ENCODE measurements at regions not wholly inside any gene's neighbourhood (a gene's known extent, or its start where the extent isn't known, plus 50 kb on each side); places are given as distances from the start of the nearest gene placed in this dataset.

DNA sequence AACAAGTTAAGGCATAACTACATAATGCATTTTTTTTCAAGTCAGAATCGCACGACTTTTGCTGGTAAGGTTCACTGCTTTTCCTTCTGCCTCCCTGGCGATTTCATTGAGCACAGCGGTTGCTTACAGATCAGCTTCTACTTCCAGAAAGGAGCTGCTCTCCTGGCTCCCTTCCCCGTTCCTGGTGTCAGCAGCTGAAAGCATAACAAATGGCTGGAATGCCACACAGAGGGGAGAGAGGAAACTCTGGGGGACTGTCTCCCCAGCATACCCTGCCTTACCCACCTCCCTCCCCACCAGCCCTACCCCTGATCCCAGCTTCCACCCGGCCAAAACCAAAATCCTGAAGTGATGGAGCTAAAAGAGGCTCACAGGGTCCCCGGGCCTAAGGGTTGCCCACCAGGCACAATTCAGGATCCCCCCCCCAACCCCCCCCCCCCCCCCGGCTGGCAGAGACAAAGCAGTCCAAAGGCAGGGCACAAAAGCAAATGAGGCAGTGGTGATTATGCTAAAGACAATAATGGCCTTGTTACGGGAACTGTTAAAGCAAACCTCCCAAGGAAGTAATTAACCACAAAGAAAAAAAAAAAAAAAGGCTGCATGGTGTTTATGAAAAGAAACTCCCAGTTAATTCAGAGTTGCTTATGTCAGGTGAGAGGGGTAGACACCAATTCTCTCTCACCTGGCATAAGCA, 126.1 kb upstream of the WWC1 start:
- Mint-ChIP-seq H3K4me1 (peaks cover 42% of the 10 kb centered on the region), H3K27me3 (ENCODE audit: insufficient read depth) (no peaks in the 10 kb centered on the region), H3K27ac (no peak overlapping the region), H3K9me3 (no peaks in the 10 kb centered on the region), H3K4me3 (no peak overlapping the region), H3K36me3 (ENCODE audit: low read depth) (no peaks in the 10 kb centered on the region)
- H3K27me3 ChIP-seq (ENCODE audit: control insufficient read depth, insufficient read depth, low read length, poor library complexity, severe bottlenecking): no peaks in the 10 kb centered on the region
- H3K4me3 ChIP-seq (ENCODE audit: low read length): no peak overlapping the region
- no peaks in the 10 kb centered on the region for H3K4me1 ChIP-seq (ENCODE audit: control insufficient read depth, insufficient read depth, low read length)
- H3K9ac ChIP-seq (ENCODE audit: extremely low read depth, low read length, poor library complexity, severe bottlenecking): no peak overlapping the region
- no peak for TF ChIP-seq CTCF (conservative IDR thresholded peaks at IDR 0.05)
- 35 to 41% methylated on average over 2 to 6 of the region's 9 CpGs for WGBS, 2 experiments (ENCODE audit: insufficient coverage in 1 of 2, insufficient read length in 1 of 2)
- H3K9me3 ChIP-seq (ENCODE audit: control insufficient read depth, low read length): no peaks in the 10 kb centered on the region
- DNase-seq: peak; percentile 75
- no peaks in the 10 kb centered on the region for H3K36me3 ChIP-seq (ENCODE audit: control insufficient read depth, insufficient read depth, low read length)
- peak overlapping the region; percentile 63 for H3K27ac ChIP-seq (ENCODE audit: low read depth, low read length)

DNA sequence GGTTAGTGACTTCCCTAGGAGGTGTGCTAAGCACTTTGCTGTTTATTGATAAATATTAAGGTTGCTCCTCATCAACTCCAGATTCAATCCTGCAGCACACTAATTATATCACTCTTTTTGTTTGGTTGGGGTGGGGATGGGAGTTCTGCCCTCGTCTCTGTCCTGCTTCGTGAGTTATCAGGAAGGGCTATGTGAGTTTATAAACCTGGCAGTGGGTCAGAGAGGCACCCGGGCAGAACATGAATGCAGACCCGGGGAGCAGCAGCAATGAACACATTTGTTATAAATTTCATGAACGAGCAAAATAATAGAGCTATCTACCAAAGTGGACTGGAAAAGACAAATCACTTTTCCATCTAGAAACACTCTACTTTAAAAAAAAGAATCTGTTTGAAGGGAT, 125.5 kb upstream of the WWC1 start:
- Mint-ChIP-seq H3K27ac (no peak overlapping the region), H3K27me3 (ENCODE audit: insufficient read depth) (no peaks in the 10 kb centered on the region), H3K4me1 (peaks cover 42% of the 10 kb centered on the region), H3K36me3 (ENCODE audit: low read depth) (no peaks in the 10 kb centered on the region), H3K4me3 (no peak overlapping the region), H3K9me3 (no peaks in the 10 kb centered on the region)
- H3K4me1 ChIP-seq (ENCODE audit: control insufficient read depth, insufficient read depth, low read length): no peaks in the 10 kb centered on the region
- no peak overlapping the region for H3K27ac ChIP-seq (ENCODE audit: low read depth, low read length)
- no peaks in the 10 kb centered on the region for H3K27me3 ChIP-seq (ENCODE audit: control insufficient read depth, insufficient read depth, low read length, poor library complexity, severe bottlenecking)
- H3K36me3 ChIP-seq (ENCODE audit: control insufficient read depth, insufficient read depth, low read length): no peaks in the 10 kb centered on the region
- DNase-seq: no peak
- no peaks in the 10 kb centered on the region for H3K9me3 ChIP-seq (ENCODE audit: control insufficient read depth, low read length)
- TF ChIP-seq CTCF (conservative IDR thresholded peaks at IDR 0.05): no peak
- 70 to 82% methylated on average over 4 to 5 of the region's 5 CpGs for WGBS, 2 experiments (ENCODE audit: insufficient coverage in 1 of 2, insufficient read length in 1 of 2)
- H3K4me3 ChIP-seq (ENCODE audit: low read length): no peak overlapping the region
- no peak overlapping the region for H3K9ac ChIP-seq (ENCODE audit: extremely low read depth, low read length, poor library complexity, severe bottlenecking)

DNA sequence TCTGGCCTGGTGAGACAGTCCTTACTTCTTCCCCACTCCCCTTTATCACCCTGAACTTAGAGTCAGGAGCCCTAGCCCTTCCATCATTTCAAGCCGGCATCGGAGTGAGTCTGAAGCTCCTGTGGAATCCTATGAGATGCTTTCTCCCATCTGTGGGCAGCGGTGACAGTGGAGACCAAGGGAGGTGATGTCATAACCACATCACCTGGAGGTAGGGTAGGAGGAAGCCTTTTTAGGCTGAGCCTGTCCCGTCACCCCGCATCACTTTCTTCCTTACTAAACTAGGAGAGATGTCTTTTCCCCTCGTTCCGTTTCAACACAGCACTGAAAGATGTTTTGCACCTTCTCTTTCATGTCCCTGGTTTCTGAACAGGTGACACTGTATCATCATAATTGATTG, 124.1 kb upstream of the WWC1 start:
- Mint-ChIP-seq H3K36me3 (ENCODE audit: low read depth) (no peaks in the 10 kb centered on the region), H3K9me3 (no peaks in the 10 kb centered on the region), H3K27ac (no peak overlapping the region), H3K4me1 (peaks cover 42% of the 10 kb centered on the region), H3K4me3 (no peak overlapping the region), H3K27me3 (ENCODE audit: insufficient read depth) (no peaks in the 10 kb centered on the region)
- no peak overlapping the region for H3K9ac ChIP-seq (ENCODE audit: extremely low read depth, low read length, poor library complexity, severe bottlenecking)
- DNase-seq: no peak
- no peaks in the 10 kb centered on the region for H3K9me3 ChIP-seq (ENCODE audit: control insufficient read depth, low read length)
- 89 to 95% methylated on average over 3 to 7 of the region's 7 CpGs for WGBS, 2 experiments (ENCODE audit: insufficient coverage in 1 of 2, insufficient read length in 1 of 2)
- H3K27ac ChIP-seq (ENCODE audit: low read depth, low read length): no peak overlapping the region
- H3K27me3 ChIP-seq (ENCODE audit: control insufficient read depth, insufficient read depth, low read length, poor library complexity, severe bottlenecking): no peaks in the 10 kb centered on the region
- H3K4me3 ChIP-seq (ENCODE audit: low read length): no peak overlapping the region
- H3K4me1 ChIP-seq (ENCODE audit: control insufficient read depth, insufficient read depth, low read length): no peaks in the 10 kb centered on the region
- H3K36me3 ChIP-seq (ENCODE audit: control insufficient read depth, insufficient read depth, low read length): no peaks in the 10 kb centered on the region
- TF ChIP-seq CTCF (conservative IDR thresholded peaks at IDR 0.05): no peak

Data from endodermal cell (in vitro differentiated cells).